ENCODE measurements at regions not wholly inside any gene's neighbourhood (a gene's known extent, or its start where the extent isn't known, plus 50 kb on each side); places are given as distances from the start of the nearest gene placed in this dataset.

GRCh38 chr21:25416669-25417068, 190.6 kb downstream of the MRPL39 start:
- Histone ChIP-seq H3K4me3 (ENCODE audit: low read length) (no peak overlapping the region), H3K9ac (ENCODE audit: low read length) (peak overlapping the region; percentile 36), H3K9me3 (ENCODE audit: insufficient read depth, low read length) (0 out of 2 replicates have a peak, but pooled peaks cover 9% of the 10 kb centered on the region), H3K79me2 (ENCODE audit: low read length) (peaks cover 26% of the 10 kb centered on the region), H3K27me3 (ENCODE audit: low read depth, low read length) (no peaks in the 10 kb centered on the region), H3K4me1 (ENCODE audit: low read length) (peaks cover 73% of the 10 kb centered on the region), H3K36me3 (replicated peaks; ENCODE audit: low read depth, low read length) (peaks cover 25% of the 10 kb centered on the region), H3K27ac (ENCODE audit: low read length) (peak overlapping the region; percentile 62), H4K20me1 (ENCODE audit: insufficient read depth, low read length) (no peaks in the 10 kb centered on the region), H3K4me2 (ENCODE audit: low read length) (peak overlapping the region; percentile 39), H2AFZ (ENCODE audit: low read depth, low read length) (no peak overlapping the region)
- TF ChIP-seq EZH2phosphoT487 (IDR thresholded peaks at IDR 0.05; ENCODE audit: low read depth) = no peak
- TF ChIP-seq, protein P1, sequence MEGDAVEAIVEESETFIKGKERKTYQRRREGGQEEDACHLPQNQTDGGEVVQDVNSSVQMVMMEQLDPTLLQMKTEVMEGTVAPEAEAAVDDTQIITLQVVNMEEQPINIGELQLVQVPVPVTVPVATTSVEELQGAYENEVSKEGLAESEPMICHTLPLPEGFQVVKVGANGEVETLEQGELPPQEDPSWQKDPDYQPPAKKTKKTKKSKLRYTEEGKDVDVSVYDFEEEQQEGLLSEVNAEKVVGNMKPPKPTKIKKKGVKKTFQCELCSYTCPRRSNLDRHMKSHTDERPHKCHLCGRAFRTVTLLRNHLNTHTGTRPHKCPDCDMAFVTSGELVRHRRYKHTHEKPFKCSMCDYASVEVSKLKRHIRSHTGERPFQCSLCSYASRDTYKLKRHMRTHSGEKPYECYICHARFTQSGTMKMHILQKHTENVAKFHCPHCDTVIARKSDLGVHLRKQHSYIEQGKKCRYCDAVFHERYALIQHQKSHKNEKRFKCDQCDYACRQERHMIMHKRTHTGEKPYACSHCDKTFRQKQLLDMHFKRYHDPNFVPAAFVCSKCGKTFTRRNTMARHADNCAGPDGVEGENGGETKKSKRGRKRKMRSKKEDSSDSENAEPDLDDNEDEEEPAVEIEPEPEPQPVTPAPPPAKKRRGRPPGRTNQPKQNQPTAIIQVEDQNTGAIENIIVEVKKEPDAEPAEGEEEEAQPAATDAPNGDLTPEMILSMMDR (IDR thresholded peaks at IDR 0.05; ENCODE audit: low read depth, low read length) = no peak

DNA sequence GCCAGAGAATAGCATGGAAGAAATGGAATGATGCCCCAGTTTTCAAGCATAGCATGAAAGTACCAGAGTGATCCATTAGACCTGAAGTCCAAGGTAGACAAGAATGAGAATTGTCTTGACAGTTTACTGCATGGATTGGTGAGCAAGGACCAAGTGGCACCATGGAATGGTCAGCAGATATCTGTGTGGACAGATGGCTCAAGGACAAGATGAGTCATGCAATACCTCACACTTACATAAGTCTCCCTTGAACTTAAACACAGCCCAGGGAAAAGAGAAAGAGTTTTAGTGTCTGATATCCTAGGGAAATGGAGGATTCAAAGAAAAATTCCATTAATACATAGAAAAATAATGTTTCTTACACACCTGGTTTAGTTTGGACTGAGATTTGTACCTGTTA, 195.2 kb downstream of the MRPL39 start:
- no peaks in the 10 kb centered on the region for H3K79me2 ChIP-seq (ENCODE audit: low read length)
- H3K27me3 ChIP-seq (ENCODE audit: low read depth, low read length) = no peaks in the 10 kb centered on the region
- H3K27ac ChIP-seq (ENCODE audit: low read length) = no peak overlapping the region
- H4K20me1 ChIP-seq (ENCODE audit: insufficient read depth, low read length) = no peaks in the 10 kb centered on the region
- peaks cover 35% of the 10 kb centered on the region for H3K4me1 ChIP-seq (ENCODE audit: low read length)
- H3K9me3 ChIP-seq (ENCODE audit: insufficient read depth, low read length) = 0 out of 2 replicates have a peak, but pooled peaks cover 9% of the 10 kb centered on the region
- H3K36me3 ChIP-seq (replicated peaks; ENCODE audit: low read depth, low read length) = peaks cover 25% of the 10 kb centered on the region
- no peak overlapping the region; the same call in 1 of the 2 replicates for H3K4me2 ChIP-seq (ENCODE audit: low read length)
- no peak overlapping the region for H2AFZ ChIP-seq (ENCODE audit: low read depth, low read length)
- no peak overlapping the region for H3K4me3 ChIP-seq (ENCODE audit: low read length)
- no peak overlapping the region for H3K9ac ChIP-seq (ENCODE audit: low read length)
- TF ChIP-seq, protein P1 (IDR thresholded peaks at IDR 0.05; ENCODE audit: low read depth, low read length) = no peak
- TF ChIP-seq EZH2phosphoT487 (IDR thresholded peaks at IDR 0.05; ENCODE audit: low read depth) = no peak

DNA sequence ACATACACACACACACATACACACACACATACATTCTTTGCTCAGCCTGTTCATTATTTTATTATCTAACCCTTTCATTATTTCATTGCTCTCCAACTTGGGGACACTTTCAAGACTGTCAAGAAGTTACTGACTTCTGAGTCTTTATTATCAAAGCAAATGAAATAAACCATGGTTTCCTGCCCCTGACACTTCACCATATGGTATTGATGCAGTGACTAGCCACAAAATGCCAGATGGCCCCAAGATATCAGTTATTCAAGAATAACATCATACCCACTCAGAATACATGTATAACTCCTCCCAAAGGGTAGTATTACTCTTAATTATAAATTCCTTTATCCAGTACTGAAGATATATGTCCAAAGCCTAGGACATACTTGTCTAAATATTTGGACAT, 197.3 kb downstream of the MRPL39 start:
- Histone ChIP-seq H2AFZ (ENCODE audit: low read depth, low read length) (no peak overlapping the region), H3K27ac (ENCODE audit: low read length) (no peak overlapping the region), H3K4me2 (ENCODE audit: low read length) (no peak overlapping the region), H3K9me3 (ENCODE audit: insufficient read depth, low read length) (0 out of 2 replicates have a peak, but pooled peaks cover 7% of the 10 kb centered on the region), H3K4me1 (ENCODE audit: low read length) (peaks cover 34% of the 10 kb centered on the region), H3K9ac (ENCODE audit: low read length) (no peak overlapping the region), H4K20me1 (ENCODE audit: insufficient read depth, low read length) (no peaks in the 10 kb centered on the region), H3K27me3 (ENCODE audit: low read depth, low read length) (no peaks in the 10 kb centered on the region), H3K4me3 (ENCODE audit: low read length) (no peak overlapping the region), H3K79me2 (ENCODE audit: low read length) (no peaks in the 10 kb centered on the region), H3K36me3 (replicated peaks; ENCODE audit: low read depth, low read length) (peaks cover 16% of the 10 kb centered on the region)
- no peak for TF ChIP-seq EZH2phosphoT487 (IDR thresholded peaks at IDR 0.05; ENCODE audit: low read depth)
- TF ChIP-seq, protein P1 (IDR thresholded peaks at IDR 0.05; ENCODE audit: low read depth, low read length) = no peak

GRCh38 chr21:25408666-25409065, 198.6 kb downstream of the MRPL39 start:
- Histone ChIP-seq H3K4me3 (ENCODE audit: low read length) (no peak overlapping the region), H3K9me3 (ENCODE audit: insufficient read depth, low read length) (no peaks in the 10 kb centered on the region), H3K79me2 (ENCODE audit: low read length) (no peaks in the 10 kb centered on the region), H3K36me3 (replicated peaks; ENCODE audit: low read depth, low read length) (peaks cover 8% of the 10 kb centered on the region), H3K27me3 (ENCODE audit: low read depth, low read length) (no peaks in the 10 kb centered on the region), H3K9ac (ENCODE audit: low read length) (no peak overlapping the region), H4K20me1 (ENCODE audit: insufficient read depth, low read length) (no peaks in the 10 kb centered on the region), H3K27ac (ENCODE audit: low read length) (no peak overlapping the region), H2AFZ (ENCODE audit: low read depth, low read length) (no peak overlapping the region), H3K4me1 (ENCODE audit: low read length) (peaks cover 34% of the 10 kb centered on the region), H3K4me2 (ENCODE audit: low read length) (no peak overlapping the region)
- TF ChIP-seq EZH2phosphoT487 (IDR thresholded peaks at IDR 0.05; ENCODE audit: low read depth) = no peak
- TF ChIP-seq, protein P1 (IDR thresholded peaks at IDR 0.05; ENCODE audit: low read depth, low read length) = no peak

All from OCI-LY3 (cell line).